ENCODE measurements at regions not wholly inside any gene's neighbourhood (a gene's known extent, or its start where the extent isn't known, plus 50 kb on each side); places are given as distances from the start of the nearest gene placed in this dataset.
"Not testable (repeated sequence)": the region's sequence is repeated elsewhere in the genome, so short reads cannot be mapped to it uniquely, and the experiment has no call there.

DNA sequence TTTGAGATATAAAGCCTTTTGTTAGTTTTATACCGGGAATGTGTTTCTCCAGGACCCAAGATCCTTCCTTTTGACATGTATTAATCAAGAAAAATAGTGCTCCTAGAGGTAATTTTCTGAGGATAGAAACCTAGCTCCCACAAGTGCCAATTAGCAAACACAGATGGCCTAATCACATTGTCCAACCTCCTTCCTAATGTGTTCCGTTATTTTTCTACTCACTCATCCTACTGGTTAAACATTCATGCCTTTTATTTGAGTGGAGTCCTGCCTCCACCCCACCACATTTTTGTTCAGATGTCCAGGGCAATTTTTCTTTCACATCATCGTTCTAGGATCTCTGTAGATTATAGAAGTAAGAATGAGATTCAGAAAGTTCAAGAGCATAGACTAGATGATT is 610.0 kb upstream of the MBL2 start:
- intact Hi-C loops (cut with DNase I) = no loop called here
- Histone ChIP-seq H3K4me1 (no peaks in the 10 kb centered on the region), H3K9me3 (no peaks in the 10 kb centered on the region), H3K27me3 (no peaks in the 10 kb centered on the region), H3K4me3 (no peak overlapping the region), H3K36me3 (no peaks in the 10 kb centered on the region), H3K27ac (no peak overlapping the region)
- TF ChIP-seq, protein P1, sequence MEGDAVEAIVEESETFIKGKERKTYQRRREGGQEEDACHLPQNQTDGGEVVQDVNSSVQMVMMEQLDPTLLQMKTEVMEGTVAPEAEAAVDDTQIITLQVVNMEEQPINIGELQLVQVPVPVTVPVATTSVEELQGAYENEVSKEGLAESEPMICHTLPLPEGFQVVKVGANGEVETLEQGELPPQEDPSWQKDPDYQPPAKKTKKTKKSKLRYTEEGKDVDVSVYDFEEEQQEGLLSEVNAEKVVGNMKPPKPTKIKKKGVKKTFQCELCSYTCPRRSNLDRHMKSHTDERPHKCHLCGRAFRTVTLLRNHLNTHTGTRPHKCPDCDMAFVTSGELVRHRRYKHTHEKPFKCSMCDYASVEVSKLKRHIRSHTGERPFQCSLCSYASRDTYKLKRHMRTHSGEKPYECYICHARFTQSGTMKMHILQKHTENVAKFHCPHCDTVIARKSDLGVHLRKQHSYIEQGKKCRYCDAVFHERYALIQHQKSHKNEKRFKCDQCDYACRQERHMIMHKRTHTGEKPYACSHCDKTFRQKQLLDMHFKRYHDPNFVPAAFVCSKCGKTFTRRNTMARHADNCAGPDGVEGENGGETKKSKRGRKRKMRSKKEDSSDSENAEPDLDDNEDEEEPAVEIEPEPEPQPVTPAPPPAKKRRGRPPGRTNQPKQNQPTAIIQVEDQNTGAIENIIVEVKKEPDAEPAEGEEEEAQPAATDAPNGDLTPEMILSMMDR (IDR thresholded peaks at IDR 0.05) = no peak
- TF ChIP-seq POLR2A (IDR thresholded peaks at IDR 0.05) = no peak
- 54 to 58% methylated on average over 3 of the region's 3 CpGs for WGBS, 2 donors
- no peak for DNase-seq

DNA sequence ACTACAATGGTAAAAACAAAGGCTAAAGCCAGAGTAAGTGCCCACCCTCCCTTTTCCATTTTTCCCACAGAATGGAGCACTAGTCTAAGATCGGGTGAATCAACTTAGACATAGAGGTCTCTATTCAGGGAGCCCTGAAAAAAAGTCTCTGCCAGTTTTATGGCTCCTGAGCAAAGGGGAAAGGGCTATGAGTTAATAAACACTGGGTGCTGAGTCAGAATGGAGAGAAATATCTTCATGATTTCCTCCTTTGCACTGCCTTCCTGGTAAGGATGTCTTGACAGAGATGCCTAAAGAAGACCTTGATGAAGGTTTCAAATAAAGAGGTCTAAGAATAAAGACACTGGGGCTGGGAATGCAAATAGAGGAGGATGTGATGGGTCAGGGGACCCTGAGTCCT is 607.4 kb upstream of the MBL2 start:
- no peak overlapping the region for H3K4me3 ChIP-seq
- no peaks in the 10 kb centered on the region for H3K4me1 ChIP-seq
- H3K9me3 ChIP-seq = no peaks in the 10 kb centered on the region
- H3K27ac ChIP-seq = no peak overlapping the region
- no peaks in the 10 kb centered on the region for H3K36me3 ChIP-seq
- 53 to 70% methylated on average over 1 of the region's 1 CpG for WGBS, 2 donors
- TF ChIP-seq, protein P1 (IDR thresholded peaks at IDR 0.05) = no peak
- no peak for TF ChIP-seq POLR2A (IDR thresholded peaks at IDR 0.05)
- DNase-seq = no peak
- H3K27me3 ChIP-seq = no peaks in the 10 kb centered on the region
- intact Hi-C loops (cut with DNase I) = no loop called here

DNA sequence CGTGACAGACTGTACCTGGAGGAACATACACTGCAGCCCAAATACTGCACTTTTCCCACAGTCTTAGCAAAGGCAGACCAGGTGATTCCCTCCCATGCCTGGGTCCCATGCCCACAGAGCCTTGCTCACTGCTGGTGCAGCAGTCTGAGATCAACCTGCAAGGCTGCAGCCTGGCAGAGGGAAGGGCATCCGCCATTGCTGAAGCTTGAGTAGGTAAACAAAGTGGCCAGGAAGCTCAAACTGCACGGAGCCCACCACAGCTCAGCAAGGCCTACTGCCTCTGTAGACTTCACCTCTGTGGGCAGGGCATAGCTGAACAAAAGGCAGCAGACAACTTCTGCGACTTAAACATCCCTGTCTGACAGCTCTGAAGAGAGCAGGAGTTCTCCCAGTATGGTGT is 597.8 kb upstream of the MBL2 start:
- intact Hi-C loops (cut with DNase I) = no loop called here
- 61 to 80% methylated on average over 1 to 3 of the region's 4 CpGs for WGBS, 2 donors
- Histone ChIP-seq H3K4me3 (no peak overlapping the region), H3K36me3 (no peaks in the 10 kb centered on the region), H3K4me1 (no peaks in the 10 kb centered on the region), H3K27me3 (no peaks in the 10 kb centered on the region), H3K9me3 (no peaks in the 10 kb centered on the region), H3K27ac (no peak overlapping the region)
- DNase-seq = no peak
- TF ChIP-seq, protein P1 (IDR thresholded peaks at IDR 0.05) = no peak
- no peak for TF ChIP-seq POLR2A (IDR thresholded peaks at IDR 0.05)

DNA sequence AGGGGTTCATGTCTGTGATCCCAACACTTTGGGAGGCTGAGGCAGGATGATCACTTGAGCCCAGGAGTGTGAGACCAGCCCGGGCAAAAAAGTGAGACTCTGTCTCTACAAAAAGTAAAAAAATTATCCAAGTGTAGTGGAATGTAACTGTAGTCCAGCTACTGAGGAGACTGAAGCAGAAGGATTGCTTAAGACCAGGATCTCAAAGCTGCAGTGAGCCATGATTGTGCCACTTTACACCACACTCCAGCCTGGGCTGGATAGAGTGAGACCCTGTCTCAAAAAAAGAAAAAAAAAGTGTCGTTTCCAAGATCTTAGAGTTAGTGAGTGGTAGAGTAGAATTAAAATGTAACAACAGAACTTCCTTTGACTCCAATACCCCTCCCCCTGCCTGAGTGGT is 589.4 kb upstream of the MBL2 start:
- Histone ChIP-seq H3K4me3 (no peak overlapping the region), H3K36me3 (no peaks in the 10 kb centered on the region), H3K27ac (no peak overlapping the region), H3K4me1 (no peaks in the 10 kb centered on the region), H3K9me3 (no peaks in the 10 kb centered on the region), H3K27me3 (no peaks in the 10 kb centered on the region)
- 54 to 71% methylated on average over 2 of the region's 2 CpGs for WGBS, 2 donors
- no peak for DNase-seq
- intact Hi-C loops (cut with DNase I) = no loop called here
- TF ChIP-seq, protein P1 (IDR thresholded peaks at IDR 0.05) = no peak
- no peak for TF ChIP-seq POLR2A (IDR thresholded peaks at IDR 0.05)

DNA sequence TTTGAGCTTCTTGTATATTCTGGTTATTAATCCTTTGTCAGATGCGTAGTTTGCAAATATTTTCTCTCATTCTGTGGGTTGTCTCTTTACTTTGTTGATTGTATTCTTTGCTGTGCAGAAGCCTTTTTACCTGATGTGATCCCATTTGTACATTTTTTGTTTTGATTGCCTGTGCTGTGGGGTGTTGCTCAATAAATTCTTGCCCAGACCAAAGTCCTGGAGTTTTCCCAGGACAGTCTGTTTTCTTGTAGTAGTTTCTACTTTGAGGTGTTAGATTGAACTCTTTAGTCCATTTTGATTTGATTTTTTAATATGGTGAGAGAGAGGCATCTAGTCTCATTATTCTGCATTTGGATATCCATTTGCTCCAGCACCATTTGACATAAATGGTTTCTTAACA is 588.7 kb upstream of the MBL2 start:
- no peaks in the 10 kb centered on the region for H3K27me3 ChIP-seq
- intact Hi-C loops (cut with DNase I) = no loop called here
- H3K4me1 ChIP-seq = no peaks in the 10 kb centered on the region
- H3K4me3 ChIP-seq = no peak overlapping the region
- DNase-seq = no peak
- H3K9me3 ChIP-seq = no peaks in the 10 kb centered on the region
- TF ChIP-seq, protein P1 (IDR thresholded peaks at IDR 0.05) = no peak
- TF ChIP-seq POLR2A (IDR thresholded peaks at IDR 0.05) = no peak
- 87 to 89% methylated on average over 1 of the region's 1 CpG for WGBS, 2 donors
- H3K27ac ChIP-seq = no peak overlapping the region
- H3K36me3 ChIP-seq = no peaks in the 10 kb centered on the region

DNA sequence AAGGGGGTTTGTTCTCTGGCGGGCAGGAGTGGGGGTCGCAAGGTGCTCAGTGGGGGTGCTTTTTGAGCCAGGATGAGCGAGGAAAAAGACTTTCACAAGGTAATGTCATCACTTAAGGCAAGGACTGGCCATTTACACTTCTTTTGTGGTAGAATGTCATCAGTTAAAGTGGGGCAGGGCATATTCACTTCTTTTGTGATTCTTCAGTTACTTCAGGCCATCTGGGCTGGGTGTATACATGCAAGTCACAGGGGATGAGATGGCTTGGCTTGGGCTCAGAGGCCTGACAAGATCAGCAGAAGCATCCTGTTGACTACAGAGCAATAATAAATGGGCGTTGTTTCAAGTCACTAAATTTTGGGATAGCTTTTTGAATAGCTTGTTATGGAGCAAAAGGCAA is 586.4 kb upstream of the MBL2 start:
- 57 to 66% methylated on average over 2 to 4 of the region's 4 CpGs for WGBS, 2 donors
- H3K4me1 ChIP-seq; H3K27ac ChIP-seq; H3K4me3 ChIP-seq; H3K27me3 ChIP-seq; H3K9me3 ChIP-seq; intact Hi-C loops (cut with DNase I); H3K36me3 ChIP-seq; DNase-seq: not testable (repeated sequence)

Data from esophagus squamous epithelium (tissue), 5 donors.